ENCODE measurements at regions not wholly inside any gene's neighbourhood (a gene's known extent, or its start where the extent isn't known, plus 50 kb on each side); places are given as distances from the start of the nearest gene placed in this dataset.

GRCh38 chr16:80323187-80323807 is 217.5 kb upstream of the DYNLRB2 start:
- TF ChIP-seq CTCF (IDR thresholded peaks at IDR 0.05) (no peak), POLR2A (IDR thresholded peaks at IDR 0.05) (no peak)

Data from Peyer's patch (tissue), 4 donors.